Gastrocnemius medialis (tissue), 4 donors: ENCODE measurements at regions not wholly inside any gene's neighbourhood (a gene's known extent, or its start where the extent isn't known, plus 50 kb on each side); places are given as distances from the start of the nearest gene placed in this dataset.

Experiments used
- CTCF ChIP-seq, 5 experiments: fragments of 450-650 bp in 3 of 5; fragments of 200-600 bp in 2 of 5; sonication (generic) in 2 of 5; IDR thresholded peaks in 4 of 5; conservative IDR thresholded peaks in 1 of 5; 1 replicate in 4 of 5; 2 replicates in 1 of 5; pipeline ENCODE4 v1.5.1; 2016 to 2019; ENCODE audit warnings: antibody characterized with exemption in 5 of 5, mild to moderate bottlenecking in 3 of 5, moderate library complexity in 3 of 5
- POLR2A ChIP-seq, 2 donors: fragments of 450-650 bp; IDR thresholded peaks; one replicate each; pipeline ENCODE4 v1.6.1; 2017; ENCODE audit warnings: antibody characterized with exemption in 2 of 2, mild to moderate bottlenecking in 2 of 2, moderate library complexity in 2 of 2

GRCh38 chr7:66539902-66540375 lies 88.7 kb upstream of the KCTD7 start:
- TF ChIP-seq CTCF (IDR thresholded peaks at IDR 0.05 in 4 of 5, conservative IDR thresholded peaks at IDR 0.05 in 1 of 5) (no peak), POLR2A (IDR thresholded peaks at IDR 0.05) (no peak)
